ENCODE measurements at regions not wholly inside any gene's neighbourhood (a gene's known extent, or its start where the extent isn't known, plus 50 kb on each side); places are given as distances from the start of the nearest gene placed in this dataset.

DNA sequence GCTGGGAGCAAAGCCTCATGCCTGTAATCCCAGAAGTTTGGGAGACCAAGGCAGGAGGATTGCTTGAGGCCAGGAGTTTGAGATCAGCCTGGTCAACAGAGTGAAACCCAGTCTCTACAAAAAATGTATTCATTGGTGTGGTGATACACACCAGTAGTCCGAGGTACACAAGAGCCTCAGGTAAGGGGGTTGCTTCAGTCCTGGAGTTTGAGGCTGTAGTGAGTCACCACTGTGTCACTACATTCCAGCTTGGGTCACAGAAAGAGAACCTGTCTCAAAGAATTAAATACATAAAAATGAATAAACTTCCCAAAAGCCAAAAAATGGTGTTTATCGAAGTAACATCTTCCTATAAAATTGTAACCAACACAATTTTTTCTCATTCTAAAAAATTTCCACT is 568.1 kb upstream of the LINC00305 start:
- TF ChIP-seq POLR2A (IDR thresholded peaks at IDR 0.05) = no peak
- TF ChIP-seq CTCF (IDR thresholded peaks at IDR 0.05) = no peak
